ENCODE measurements at regions not wholly inside any gene's neighbourhood (a gene's known extent, or its start where the extent isn't known, plus 50 kb on each side); places are given as distances from the start of the nearest gene placed in this dataset.

DNA sequence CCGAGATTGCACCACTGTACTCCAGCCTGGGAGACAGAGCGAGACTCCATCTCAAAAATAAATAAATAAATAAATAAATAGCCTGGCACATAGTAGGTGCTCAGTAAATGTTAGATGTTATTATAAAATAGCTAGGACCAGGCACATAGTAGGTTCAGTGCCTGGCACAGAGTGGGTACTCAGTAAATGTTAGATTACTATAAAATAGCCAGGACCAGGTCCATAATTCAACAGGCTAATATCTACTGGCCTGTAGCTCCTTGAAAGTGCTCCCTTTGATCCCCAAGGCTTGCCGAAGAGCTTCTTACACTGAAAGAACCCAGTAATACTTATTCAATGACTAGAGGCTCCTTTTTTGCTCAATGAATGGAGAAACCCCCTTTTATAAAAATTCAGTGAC lies 215.1 kb upstream of the ZNF217 start:
- TF ChIP-seq CTCF (IDR thresholded peaks at IDR 0.05) (no peak), POLR2A (IDR thresholded peaks at IDR 0.05) (no peak), POLR2AphosphoS5 (IDR thresholded peaks at IDR 0.05) (no peak)

All from breast epithelium (tissue), 3 donors.